ENCODE measurements at regions not wholly inside any gene's neighbourhood (a gene's known extent, or its start where the extent isn't known, plus 50 kb on each side); places are given as distances from the start of the nearest gene placed in this dataset.

GRCh38 chr15:69530991-69531664, 78.5 kb downstream of the RPLP1 start:
- no peak for DNase-seq

- no peak for DNase-seq
Measured at GRCh38 chr15:69531665-69532027, 79.0 kb downstream of the RPLP1 start.

GRCh38 chr15:69532066-69532465, 79.4 kb downstream of the RPLP1 start:
- DNase-seq: no peak

- DNase-seq: no peak
Measured at GRCh38 chr15:69532856-69533255, 80.2 kb downstream of the RPLP1 start.

GRCh38 chr15:69533522-69533921, 80.9 kb downstream of the RPLP1 start:
- DNase-seq: no peak

- DNase-seq: peak; percentile 10
Measured at GRCh38 chr15:69535101-69535638, 82.6 kb downstream of the RPLP1 start.

- DNase-seq: no peak
Measured at GRCh38 chr15:69535998-69536397, 83.4 kb downstream of the RPLP1 start.

GRCh38 chr15:69536726-69537512, 84.3 kb downstream of the RPLP1 start:
- DNase-seq: no peak

- DNase-seq: no peak
Measured at GRCh38 chr15:69537901-69538300, 85.3 kb downstream of the RPLP1 start.

- DNase-seq: no peak
Measured at GRCh38 chr15:69538379-69538778, 85.8 kb downstream of the RPLP1 start.

- DNase-seq: no peak
Measured at GRCh38 chr15:69539345-69539744, 86.7 kb downstream of the RPLP1 start.

- no peak for DNase-seq
Measured at GRCh38 chr15:69540622-69541021, 88.0 kb downstream of the RPLP1 start.

- DNase-seq: no peak
Measured at GRCh38 chr15:69542028-69542427, 89.4 kb downstream of the RPLP1 start.

GRCh38 chr15:69543681-69544364, 91.2 kb downstream of the RPLP1 start:
- no peak for DNase-seq

- no peak for DNase-seq
Measured at GRCh38 chr15:69544365-69545113, 91.9 kb downstream of the RPLP1 start.

- no peak for DNase-seq
Measured at GRCh38 chr15:69546182-69546581, 93.6 kb downstream of the RPLP1 start.

GRCh38 chr15:69548395-69549180, 96.0 kb downstream of the RPLP1 start:
- DNase-seq: no peak

GRCh38 chr15:69551391-69552056, 98.9 kb downstream of the RPLP1 start:
- DNase-seq: no peak

GRCh38 chr15:69552057-69552815, 99.6 kb downstream of the RPLP1 start:
- DNase-seq: no peak

- no peak for DNase-seq
Measured at GRCh38 chr15:69553686-69554085, 101.1 kb downstream of the RPLP1 start.
